ELR (cell line): ENCODE measurements at regions not wholly inside any gene's neighbourhood (a gene's known extent, or its start where the extent isn't known, plus 50 kb on each side); places are given as distances from the start of the nearest gene placed in this dataset.
A peak's percentile ranks its signal among the peaks of the same experiment; 100 is the strongest.

ENCODE experiments used
- DNase-seq: peaks from one replicate; pipeline ENCODE4 v3.0.0-alpha.2; 2015; ENCODE audit warnings: low read depth

DNA sequence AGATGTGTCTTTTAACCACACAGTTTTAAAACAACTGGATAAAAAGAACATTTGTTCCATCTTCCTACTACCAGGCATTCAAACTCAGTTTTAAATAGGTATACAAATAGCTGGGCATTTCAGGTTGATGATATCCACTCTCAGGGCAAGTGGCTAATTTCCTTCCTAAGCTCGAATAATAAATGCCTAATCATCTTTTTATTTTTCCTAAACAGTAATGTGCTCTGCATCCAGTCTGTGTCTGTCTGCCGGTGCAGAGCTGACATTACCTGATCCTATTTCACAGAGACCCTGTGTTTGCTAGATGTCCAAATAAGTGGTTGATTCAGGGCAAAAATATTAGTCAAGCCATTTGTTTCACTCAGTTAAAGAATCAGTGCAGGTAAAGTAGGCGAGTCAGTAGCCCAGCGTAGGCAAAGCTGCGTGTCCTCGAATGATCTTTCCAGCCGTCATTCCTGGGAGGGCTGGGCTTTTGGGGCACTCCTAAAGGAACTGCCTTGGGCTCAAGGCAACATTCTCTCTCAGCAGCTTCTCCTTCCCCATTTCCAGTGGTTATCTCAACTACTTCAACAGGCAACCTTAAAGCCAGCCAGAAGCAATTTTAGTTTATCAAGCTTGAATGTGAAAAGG is 74.2 kb upstream of the BMP2 start:
- DNase-seq = no peak

- DNase-seq = no peak
Observed at GRCh38 chr20:6692566-6693173, 74.8 kb upstream of the BMP2 start.

DNA sequence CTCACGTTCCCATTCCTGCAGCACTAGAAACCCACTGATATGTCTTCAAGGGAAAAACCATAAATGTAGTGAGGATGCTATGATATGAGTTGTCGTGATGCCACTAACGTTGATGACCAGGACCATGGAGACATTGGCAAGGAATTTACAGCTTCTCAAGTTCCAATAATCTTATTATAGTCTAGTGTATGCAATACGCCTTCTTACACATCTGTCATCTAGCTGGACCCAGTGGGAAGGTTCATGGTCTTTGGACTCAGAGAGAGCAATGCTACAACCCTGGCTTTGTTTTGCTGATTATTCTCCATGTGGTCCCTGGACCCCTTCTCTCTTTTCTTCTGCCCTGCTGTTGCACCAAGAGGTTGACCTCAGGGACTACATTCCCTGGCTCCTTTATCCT is 76.0 kb upstream of the BMP2 start:
- no peak for DNase-seq

DNA sequence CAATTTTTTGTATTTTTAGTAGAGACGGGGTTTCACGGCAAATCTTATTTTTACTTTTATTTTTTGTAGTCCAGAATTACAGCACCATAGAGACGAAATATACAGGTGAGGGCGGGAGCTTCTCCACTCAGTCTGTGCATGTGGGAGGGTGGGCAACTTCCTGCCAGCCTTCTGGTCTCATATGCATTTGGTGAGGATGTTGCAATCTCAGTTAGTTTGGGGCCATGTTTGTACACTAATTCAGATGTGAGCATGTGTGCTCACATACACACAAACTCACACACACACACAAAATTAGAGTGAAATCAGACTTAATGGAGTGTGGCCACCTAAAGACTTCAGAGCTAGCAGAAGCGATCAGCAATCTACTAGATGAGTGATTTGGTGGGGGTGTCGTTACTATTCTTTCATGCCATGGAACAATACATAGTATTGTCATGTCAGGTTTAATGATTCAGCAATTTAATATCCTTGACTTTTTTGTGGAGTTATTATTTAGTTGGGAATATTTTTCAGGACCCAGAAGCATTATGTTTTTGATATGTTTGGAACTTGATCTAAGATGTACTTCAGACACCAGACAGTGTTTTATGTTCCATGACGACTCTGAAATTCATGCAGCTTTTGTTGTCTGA is 78.0 kb upstream of the BMP2 start:
- DNase-seq = no peak

DNA sequence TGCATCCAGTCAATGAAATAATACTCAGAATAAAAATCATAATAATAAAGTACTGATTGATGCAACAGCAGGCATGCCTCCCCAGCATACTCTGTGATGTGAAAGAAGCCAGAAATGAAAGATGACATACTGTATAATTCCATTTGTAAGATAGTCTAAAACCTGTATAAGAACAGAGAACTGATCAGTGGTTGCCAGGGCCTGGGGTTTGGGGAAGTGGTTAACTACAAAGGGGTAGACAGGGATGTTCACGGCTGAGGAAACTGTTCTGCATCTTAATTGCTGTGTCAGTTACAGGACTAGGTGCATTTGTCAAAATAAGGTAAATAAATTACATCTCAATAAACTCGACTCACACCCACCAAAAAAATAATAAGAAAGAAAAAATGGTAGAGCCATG is 81.3 kb upstream of the BMP2 start:
- no peak for DNase-seq

DNA sequence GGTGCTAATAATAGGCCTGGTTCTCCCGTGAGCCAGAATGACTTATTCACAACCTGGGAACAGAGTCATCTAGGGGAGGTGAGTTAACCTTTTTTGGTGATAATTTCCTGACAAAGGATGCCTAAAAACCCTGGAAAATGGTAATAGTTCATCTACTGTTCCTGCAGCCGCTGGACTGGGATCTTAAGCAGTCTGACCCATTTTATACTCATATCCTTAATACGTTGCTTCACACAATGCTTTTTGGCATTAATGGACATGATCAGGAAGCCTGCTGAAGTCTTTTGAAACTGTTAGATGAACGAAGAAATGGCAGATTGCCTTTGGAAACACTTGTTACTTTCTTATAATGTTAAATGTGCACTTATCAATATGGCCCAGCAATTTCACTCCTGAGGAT is 81.9 kb upstream of the BMP2 start:
- DNase-seq = no peak

- peak; percentile 15 for DNase-seq
Observed at GRCh38 chr20:6685181-6685582, 82.3 kb upstream of the BMP2 start.

DNA sequence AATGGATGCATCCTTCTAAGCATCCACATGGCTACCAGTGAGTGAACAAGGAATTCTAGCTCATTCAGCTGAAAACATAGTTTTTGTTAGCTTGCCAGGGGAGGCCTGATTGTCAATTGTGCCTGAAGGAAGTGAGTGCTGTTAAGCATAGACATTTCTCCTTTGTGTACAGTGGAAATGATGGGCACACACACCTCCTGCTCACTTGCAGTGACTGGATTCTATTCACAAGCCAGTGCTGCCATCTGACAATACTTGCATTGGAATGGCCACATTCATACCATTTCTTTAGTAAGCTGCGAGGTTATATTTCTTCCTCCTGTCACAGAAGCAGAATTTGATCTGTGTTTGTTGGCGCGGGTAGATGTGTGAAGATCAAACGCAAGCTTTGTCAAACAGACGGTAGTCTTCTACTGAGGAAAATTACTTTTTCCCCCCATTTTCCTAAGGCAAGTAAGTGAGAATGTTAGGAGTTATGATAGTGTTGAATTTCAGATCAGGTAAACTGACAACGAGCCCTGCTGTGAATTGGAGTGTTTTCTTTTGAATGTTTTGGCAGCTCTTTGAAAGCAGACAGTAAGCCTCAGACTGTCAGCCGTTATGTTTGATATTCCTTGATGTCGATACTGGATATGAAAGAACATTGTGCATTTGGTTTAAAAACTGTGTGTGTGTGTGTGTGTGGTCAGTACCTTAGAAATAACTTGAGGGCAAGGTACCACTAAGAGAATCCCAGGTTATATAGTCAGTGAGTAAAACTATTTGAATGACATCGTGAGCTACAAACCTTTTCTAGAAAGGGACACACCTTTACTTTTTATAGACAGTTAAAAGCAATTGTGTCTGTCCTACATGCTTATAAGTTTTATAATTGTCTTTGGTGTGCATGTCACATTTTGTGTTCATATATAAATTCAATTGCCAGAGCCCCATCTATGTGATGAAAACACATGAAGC is 84.2 kb upstream of the BMP2 start:
- no peak for DNase-seq

- no peak for DNase-seq
Observed at GRCh38 chr20:6680854-6681253, 86.6 kb upstream of the BMP2 start.

GRCh38 chr20:6680441-6680840 is 87.0 kb upstream of the BMP2 start:
- DNase-seq = no peak

DNA sequence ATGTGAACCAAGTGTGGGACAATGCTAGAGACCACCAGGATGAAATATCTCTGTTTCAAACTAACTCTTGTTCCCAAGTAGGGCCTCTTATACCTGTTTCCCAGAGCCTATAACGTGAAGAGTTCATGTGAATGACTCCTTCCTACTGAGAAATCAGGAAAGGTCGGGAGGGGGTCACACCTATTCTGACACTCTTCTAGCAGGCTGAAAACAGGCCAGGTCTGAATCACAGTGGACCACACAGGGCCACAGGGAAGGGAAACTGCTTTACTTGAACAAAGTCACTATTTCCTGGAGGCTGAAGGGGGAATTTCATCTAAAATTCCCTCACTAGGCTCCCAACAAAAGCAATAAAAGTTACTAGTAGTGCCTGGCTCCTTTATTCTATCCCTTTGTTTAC is 88.4 kb upstream of the BMP2 start:
- no peak for DNase-seq

DNA sequence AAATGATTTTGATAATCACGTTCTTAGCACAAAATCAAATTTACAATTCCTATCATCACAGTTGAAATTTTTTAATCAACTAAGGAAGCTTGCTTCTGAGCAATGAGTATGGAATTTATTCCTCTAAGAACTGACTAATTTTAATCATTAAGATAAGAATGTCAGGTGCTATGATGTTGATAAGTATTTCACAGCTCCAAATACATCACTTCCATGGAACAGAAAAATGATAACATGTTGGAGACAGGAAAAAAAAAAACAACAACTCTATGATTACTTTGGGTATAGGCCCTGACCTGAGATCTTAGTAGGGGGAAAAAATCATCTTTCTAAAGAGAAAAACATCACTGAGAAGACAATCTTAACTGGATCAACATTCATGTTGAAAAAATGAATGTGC is 89.4 kb upstream of the BMP2 start:
- no peak for DNase-seq

GRCh38 chr20:6674831-6675230 is 92.7 kb upstream of the BMP2 start:
- DNase-seq = no peak

DNA sequence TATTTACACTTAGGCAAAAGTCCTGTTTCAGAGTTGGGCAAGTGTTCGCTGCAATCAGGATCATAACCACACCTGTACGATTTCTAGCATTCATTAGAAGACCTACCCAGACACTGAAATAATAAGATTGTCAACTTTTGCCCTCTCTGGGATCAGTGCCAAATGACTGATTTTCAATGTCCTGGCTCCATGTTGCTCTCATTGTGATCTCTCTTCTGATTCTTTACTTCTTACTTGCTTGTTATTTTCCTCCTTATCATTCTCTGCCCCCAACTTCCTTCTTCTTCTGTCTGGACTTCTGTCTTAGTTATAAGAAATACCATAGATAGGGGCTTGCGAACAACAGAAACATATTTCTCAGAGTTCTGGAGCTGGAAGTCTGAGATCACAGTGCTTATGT is 94.4 kb upstream of the BMP2 start:
- DNase-seq = no peak

DNA sequence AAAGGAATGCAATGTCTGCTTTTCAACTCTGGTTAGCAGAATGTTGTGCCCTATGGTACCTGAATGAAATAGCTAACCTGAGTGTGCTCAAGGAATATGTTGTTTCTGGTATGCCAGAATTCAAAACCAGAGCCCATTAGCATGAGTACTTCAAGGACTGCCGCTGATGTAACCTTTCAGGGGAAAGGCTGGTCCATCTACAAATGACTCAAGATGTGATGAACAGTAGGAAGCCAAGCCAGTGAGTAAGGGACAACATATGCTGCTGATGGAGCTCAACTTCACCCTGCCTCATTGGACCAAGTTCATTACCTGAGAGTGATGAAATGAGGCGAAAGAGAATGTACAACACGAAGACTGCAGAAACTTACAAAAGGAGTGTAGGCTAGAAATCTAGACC is 95.7 kb upstream of the BMP2 start:
- no peak for DNase-seq

- no peak for DNase-seq
Observed at GRCh38 chr20:6668546-6668945, 98.9 kb upstream of the BMP2 start.

- no peak for DNase-seq
Observed at GRCh38 chr20:6665621-6666355, 101.7 kb upstream of the BMP2 start.

GRCh38 chr20:6665161-6665560 is 102.3 kb upstream of the BMP2 start:
- DNase-seq = no peak

DNA sequence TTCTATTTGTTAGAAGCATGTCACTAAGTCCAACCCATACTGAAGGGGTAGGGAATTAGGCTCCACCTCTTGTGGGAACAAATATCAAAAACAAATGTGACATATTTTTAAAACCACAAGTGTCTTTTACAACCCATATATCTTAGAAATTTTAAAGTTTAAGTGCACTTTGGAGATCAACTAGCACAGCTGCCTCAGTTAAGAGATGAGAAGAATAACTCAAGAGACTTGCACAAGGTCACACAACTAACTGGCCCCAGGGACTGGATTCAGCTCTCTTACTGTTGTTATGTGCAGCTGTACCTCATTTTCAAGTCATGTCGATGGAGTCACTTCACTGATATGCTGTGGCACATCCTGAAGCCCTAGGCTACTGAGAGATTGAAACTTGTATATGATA is 102.9 kb upstream of the BMP2 start:
- DNase-seq = no peak

DNA sequence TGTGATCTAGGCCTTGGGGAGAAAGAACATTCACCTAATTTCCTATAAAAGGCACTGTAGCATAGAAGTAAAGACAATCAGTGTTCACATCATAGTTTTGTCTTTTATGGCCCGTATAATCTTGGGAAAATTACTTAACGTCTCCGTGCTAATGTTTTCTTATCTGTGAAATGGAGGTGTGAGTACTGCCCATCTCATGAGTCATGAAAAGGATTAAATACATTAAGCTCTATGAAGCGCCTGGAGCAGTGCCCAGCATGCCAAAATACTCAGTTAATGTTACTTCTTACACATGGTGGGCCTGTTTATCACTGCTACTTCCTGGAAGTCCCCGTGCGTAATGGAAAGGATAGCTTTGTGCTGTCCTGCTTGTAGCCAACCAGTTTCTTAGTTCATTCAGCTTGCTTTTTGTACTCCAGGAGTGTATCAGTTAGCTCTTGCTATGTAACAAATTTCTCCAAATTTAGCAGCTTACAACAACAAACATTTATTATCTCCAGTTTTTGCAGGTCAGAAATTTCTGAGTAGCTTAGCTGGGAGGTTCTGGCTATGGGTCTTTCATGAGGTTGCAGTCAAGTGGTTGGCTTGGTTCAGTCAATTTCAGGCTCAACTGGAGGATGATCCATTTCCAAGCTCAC is 103.6 kb upstream of the BMP2 start:
- DNase-seq = no peak

DNA sequence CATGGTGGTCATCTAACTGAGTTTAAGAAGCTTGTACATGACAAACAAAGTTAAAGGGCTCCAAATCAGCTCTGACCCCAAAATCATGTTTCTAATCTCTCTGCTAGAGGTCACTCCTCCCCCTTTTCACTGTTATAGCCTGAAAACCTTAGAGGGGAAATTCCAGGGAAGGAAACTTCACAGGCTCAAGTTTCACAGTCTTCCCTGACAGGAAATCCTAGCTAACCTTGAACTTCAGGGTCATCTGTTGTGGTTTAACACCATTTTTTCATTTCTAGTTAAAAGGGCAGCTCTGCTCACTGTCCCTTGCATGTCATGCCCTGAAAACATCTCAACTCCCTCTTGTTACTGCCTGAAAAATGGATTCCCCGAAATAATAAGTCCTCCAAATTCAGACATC is 104.4 kb upstream of the BMP2 start:
- DNase-seq = no peak

DNA sequence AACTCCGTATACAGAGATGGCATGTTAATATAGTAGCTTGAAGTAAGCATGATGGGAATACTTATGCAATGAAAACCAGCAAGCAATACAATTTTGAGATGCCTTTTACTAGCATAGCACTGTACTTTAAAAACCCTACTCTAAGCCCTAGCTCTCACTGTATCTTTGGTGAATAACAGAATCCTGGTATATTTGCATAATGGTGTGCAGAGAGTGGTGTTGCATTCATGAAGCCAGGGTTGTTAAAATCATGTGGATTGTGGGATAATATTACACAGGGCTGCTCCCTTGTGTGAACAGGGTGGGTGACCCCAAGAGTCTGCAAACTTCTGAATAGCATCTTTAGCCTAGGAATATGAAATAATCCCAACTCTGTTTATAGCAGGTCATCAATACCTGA is 105.2 kb upstream of the BMP2 start:
- no peak for DNase-seq
